GM18499 (cell line): ENCODE measurements at regions not wholly inside any gene's neighbourhood (a gene's known extent, or its start where the extent isn't known, plus 50 kb on each side); places are given as distances from the start of the nearest gene placed in this dataset.
"Not testable (repeated sequence)": the region's sequence is repeated elsewhere in the genome, so short reads cannot be mapped to it uniquely, and the experiment has no call there.

Experiments
- ATAC-seq: cut with Tn5 transposase; IDR thresholded peaks from one replicate; pipeline ENCODE4 v1.9.1; 2021; ENCODE audit warnings: moderate number of reproducible peaks; ENCODE audit not compliant: insufficient read depth, unreplicated experiment

DNA sequence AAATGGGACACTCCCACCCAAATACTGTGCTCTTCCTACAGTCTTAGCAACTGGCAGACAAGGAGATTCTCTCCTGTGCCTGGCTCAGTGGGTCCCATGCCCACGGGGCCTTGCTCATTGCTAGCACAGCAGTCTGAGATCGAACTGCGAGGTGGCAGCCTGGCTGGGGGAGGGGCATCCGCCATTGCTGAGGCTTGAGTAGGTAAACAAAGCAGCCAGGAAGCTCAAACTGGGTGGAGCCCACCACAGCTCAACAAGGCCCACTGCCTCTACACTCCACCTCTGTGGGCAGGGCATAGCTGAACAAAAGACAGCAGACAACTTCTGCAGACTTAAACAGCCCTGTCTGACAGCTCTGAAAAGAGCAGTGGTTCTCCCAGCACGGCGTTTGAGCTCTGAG lies 174.8 kb downstream of the COL12A1 start:
- ATAC-seq: not testable (repeated sequence)

DNA sequence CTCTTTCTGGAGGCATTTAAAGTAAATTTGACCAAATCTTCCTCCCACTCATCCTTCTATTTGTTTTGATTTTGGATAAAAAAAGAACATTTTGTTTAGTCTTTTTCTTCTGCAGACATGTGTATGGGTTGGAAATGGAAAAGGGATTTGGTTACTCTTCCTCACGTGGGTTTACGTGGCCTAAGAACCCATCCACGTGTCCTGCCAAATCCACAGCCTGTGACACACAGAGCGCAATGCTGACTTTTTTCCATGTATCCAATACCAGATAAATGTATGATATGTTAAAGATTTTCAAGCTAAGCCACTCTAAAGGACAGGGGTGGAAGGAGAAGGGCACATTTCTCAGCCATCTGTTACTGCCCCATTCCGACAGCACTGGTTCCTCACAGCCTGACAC lies 176.5 kb downstream of the COL12A1 start:
- ATAC-seq: no peak

DNA sequence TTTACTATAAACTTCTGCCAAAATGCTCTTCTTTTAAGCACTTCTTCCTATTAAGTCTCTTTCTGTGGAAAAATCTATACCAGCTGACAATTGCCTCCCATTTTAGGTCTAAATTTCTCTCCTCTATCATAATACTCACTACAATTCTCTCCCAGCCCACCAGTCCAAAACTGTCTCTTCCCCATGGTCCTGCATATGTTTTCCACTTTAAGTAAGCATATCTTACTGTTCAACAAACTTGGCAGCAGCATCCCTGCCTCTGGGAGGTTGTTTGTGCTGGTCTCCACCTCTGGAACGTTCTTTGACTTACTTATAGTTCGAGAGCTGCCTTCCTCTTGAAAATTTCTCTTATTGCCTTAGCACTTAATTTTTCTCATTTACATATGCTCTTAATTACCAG lies 180.5 kb downstream of the COL12A1 start:
- ATAC-seq: no peak

DNA sequence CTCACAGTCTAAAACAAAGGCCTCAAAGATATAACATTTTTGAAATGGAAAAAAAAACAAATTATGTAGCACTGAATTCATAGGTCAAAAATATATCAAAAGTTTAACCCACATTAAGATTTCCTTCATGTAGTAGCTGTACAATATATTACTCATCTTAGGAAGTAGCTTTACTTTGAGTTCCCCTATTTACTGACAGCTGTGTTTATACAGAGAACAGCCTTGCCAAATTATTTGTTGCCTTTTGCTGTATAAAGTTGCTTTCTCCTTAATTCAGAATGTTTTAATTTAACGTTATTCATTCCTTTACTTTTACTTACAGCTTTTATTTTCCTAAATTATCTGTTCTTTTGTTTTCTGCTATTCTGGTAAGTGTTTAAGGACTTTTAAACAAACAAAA lies 181.0 kb downstream of the COL12A1 start:
- ATAC-seq: no peak

DNA sequence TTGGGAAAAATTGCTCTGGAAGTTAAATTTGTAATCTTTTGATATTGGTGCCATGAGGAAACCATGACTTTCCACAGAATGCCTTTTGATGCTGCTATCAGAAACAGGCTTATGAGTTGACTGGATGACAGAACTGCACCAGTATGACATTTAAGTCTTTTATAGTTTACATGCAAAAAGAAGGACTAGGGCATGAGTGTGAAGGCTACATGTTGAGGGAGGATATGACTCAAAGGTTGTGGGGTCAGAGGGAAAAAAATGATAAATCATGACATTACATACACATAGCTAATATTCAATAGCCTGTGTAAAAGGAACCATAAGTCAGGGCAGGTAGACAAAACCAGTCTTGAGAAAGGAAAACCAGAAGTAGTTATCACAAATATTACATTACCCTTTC lies 182.2 kb downstream of the COL12A1 start:
- ATAC-seq: no peak

DNA sequence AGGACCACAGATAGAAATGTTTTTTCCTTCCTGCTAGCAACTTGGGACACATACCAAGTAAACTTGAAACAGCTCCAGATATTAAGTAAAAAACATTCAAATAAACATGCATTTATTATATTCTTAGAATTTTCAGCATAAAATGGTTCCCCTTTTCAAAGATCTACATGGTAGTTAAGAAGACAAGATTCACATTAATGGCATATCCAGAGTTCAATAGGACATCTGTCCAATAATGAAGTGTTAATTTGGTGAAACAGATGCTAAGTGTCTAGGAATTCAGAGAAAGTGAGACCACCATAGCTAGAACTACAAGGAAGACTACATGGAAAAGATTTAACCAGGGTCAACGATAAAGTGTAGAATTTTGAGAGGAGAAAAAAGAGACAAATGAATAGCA lies 184.9 kb downstream of the COL12A1 start:
- no peak for ATAC-seq

DNA sequence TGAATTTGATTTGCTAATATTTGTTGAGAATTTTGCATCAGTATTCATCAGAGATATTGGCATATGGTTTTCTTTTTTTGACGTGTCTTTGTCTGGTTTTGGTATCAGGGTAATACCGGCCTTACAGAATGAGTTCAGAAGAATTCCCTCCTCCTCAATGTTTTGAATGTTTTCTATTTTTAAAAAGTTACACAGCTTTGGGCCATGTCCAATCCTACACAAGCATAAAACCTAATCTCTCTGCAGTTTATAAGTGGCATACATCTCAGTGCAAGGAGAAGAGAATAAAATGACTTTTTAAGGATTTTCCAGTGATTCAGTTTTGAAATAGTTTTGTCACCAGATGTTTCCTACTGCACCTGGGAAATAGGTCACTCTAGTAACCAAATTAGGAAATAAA lies 185.5 kb downstream of the COL12A1 start:
- ATAC-seq: no peak

DNA sequence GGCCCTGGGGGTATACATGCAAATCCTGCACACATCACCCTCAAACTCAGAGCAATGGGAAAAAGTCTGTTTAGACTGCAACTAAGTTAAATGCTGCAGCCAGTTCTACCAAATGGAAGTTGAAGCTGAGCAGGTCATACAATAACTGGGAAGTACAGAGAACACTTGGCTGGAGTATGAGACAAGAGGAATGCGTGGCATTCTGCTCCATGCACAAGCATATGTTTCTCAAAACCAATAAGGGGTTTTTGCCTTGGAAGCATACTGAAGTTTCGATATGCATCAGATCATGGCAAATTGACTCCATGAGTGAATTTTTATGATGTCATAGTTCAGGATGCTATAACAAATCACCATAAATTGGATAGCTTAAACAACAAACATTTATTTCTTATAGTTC lies 193.8 kb downstream of the COL12A1 start:
- no peak for ATAC-seq

DNA sequence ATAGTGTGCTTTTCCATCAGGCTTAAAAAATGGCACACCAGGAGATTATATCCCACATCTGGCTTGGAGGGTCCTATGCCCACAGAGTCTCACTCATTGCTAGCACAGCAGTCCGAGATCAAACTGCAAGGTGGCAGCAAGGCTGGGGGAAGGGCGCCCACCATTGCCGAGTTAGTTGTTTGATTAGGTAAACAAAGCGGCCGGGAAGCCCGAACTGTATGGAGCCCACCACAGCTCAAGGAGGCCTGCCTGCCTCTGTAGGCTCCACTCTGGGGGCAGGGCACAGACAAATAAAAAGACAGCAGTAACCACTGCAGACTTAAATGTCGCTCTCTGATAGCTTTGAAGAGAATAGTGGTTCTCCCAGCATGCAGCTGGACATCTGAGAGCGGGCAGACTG lies 201.9 kb downstream of the COL12A1 start:
- not testable (repeated sequence) for ATAC-seq

DNA sequence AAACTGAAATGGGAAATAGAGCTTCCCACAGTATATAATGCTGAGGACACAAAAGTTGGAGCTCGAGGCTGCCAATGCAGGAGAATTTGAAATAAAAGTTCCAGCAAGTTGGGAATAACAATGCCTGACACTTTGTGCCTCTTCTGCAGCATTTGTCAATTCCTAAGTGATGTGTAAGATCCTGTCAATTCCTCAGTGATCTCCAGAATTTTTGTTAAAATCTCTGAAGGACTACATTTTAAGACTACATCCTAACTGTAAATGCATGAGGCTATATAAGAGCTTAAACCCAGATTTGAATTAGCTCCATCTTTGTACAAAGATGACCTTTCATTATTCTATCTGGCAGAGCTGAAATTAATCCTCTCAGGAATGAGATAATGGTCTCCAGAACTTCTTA lies 208.2 kb downstream of the COL12A1 start:
- no peak for ATAC-seq

DNA sequence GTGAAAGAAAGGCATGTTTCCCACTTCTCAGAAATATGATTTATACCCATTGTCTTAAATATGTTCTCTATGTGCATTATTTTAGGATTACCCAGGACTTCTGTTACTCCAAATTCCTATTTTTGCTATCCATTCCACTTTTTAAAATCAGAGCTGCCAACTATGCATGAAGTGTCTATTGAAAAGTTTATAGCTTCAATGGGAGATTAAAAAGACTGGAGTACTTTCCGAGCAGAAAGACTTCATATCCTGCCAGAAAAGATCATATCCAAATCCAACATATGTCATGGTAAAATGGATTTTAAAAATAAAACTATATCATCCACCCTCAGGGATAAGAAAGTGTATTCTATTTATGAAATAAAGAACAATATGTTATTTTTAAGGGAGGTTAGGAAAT lies 212.7 kb downstream of the COL12A1 start:
- ATAC-seq: no peak

DNA sequence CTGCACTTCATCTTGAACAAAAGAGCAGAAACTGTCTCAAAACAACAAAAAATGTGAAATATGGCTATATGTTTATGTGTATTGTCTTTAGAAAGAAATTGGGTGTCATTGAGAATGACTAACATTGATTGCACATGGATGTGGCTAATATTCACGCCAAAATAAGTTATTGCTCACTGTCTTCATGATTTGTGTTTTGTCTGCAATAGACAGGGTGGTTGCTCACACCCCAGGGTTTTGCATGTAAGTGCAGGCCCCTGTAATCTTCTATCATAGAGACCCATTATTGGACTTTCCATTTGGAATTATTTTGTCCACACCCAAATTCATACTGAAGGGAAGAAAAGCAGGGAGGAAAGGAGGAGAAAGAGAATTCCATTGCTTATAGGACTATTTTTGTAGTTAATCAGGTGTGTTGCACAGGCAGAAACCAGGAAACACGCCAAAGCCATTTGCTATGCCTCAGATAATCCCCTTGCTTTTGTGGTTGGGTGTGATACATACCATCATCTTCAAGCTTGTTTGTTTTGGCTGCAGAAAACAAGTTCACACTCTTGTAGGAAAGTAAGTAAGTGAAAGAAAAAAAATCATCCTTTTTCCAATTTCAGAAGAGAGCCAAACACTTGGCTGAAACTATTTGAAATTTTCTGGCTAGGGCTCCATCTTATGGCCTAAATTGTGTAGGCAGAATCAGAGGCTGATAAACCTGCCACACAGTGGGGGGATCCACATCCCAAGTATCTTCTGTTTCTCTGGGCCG lies 214.1 kb downstream of the COL12A1 start:
- no peak for ATAC-seq

DNA sequence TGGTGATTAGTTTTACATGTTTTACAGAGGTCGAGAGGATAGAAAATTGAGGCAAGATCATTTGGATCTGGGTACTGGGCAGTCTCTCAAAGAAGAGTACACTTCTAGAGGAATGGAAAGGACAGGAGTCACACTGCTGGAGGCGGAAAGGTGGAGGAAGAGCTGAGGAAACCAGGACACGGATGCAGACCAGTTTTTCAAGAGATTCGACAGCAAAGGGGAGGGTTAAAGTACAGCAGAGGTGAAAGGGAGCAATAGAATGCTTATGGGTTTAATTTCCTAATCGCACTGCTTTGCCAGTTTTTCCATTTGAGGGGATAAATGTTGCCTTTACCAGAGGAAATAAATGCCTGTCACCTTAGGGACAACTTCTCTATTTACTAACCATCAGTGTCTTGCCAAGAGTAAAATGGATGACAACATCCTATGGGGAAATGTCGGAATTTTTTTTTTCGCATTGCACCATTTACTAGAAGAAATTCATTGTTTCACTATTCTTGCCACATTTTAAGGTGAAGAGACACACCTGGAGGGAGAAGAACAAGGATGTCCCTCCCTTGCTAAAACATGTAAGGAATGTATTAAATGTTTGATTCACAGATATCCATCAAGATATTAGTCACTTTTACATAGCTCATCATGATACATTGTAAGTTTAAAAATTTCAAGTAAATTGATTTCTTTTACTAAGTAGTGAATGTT lies 226.6 kb downstream of the COL12A1 start:
- ATAC-seq: no peak

DNA sequence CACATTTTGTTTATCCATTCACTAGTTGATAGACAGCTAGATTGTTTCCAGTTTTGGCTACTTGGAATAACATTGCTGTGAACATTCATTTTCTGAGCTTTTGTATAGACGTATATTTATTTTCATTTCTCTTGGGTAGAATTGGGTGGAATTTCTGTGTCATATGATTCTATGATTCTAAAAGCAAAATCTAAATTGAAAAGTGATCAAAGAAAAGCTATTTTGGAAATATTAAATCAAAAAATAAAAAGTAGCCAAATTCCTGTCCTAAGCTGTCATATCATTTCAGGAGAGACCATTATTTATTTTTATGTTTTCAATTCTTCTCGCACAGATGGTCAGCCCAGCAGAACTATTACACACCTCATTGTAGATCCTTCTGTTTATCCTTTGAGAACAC lies 229.2 kb downstream of the COL12A1 start:
- no peak for ATAC-seq

DNA sequence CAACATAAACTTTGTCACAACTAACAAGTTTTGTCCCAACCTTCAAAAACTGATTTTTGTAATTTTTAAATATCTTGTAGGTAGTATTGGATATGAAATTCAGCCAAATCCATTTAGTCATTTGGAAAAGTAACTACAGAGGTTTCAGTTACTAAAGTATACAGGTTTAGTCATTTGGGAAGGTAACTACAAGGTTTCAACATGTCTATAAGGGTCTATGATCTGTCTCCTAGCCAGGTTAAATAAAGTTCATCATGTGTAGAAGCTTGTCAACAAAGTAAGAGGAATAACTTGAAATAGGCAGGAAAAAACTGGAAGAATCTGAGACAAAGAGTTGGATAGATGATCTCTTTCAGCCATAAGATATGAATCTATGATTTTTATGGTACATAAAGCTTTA lies 229.8 kb downstream of the COL12A1 start:
- no peak for ATAC-seq

DNA sequence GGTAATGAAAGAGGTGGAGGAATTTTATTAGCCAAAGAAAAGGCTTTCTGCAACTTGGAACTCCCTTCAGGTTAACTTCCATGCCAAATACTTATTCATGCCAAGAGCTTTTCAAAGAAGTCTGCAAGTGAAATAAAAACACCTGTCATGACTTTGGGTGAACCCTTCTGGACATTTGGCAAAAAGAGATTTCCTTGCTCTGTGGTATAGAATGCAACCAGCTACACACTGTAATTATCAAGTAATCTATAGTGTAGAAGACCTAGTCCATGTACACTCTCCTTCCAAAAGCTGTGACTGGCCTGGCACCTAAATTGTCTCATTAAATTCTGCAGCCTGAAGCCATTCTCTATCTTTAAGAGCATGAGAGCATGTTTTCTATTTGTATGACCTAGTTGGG lies 232.3 kb downstream of the COL12A1 start:
- no peak for ATAC-seq

DNA sequence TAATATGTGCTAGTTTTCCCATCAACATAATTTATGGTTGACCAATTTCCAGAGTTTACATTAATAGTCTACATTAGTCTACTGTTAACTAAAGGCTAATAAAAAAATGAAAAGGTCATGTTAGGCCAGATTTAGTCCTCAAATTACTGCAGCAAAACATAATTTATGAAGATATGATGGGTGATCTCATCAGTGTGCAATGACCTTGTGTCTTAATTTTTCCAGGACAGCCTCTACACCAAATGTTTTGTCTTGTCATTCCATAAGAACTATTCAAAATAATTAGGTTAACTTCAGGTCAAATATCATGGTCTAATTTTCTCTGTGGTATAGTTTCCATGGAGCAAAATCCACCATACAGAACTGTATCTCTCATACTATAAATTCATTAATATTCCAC lies 234.2 kb downstream of the COL12A1 start:
- no peak for ATAC-seq

DNA sequence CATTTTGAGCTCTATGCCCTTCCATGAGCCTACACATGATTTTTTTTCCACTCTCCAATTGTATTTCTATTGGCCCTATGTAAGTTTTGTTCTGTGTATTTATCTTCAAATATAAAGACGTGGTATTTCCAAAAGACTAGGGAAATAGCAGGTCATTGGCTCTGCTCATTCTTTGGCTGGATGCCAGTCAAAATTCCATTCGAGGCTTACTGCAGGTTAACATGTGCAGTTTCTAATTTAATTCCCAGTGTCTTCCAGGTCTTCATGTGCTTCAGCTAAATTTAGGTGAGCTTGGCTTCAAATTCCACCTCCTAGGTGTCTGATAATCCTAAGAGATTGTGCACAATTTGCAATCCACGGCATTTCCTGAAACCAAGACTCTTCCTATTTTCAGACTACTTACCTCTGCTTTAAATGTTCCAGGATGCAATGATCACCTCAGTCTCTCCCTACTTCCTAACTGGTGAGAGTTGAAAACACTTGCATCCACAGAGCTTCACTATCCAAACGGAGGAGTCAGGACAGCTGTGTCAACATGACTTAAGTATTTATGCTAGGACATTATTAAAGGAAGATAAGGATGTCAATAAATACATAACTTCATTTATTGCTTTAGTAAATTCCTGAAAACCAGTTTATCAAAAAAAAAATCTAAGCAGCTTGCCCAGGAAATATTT lies 236.1 kb downstream of the COL12A1 start:
- no peak for ATAC-seq

DNA sequence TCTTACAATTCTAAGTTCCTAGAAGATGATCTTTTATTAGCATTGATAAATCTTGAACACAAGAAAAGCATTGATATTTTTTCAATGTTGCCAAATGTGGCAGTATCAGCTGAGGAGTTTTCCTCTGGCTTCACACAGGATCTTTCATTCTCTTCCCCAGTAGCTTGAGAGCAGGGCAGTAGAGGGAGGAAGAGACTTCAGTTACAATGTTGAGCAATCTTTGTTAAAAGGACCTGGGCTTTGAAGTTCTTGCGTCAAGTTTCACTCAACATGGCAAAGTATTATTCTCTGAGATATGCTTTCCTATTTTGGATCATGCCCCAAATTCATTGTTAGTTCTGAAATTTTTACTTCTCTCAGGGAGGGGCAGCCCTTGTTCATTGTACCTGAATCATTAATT lies 238.0 kb downstream of the COL12A1 start:
- ATAC-seq: no peak

DNA sequence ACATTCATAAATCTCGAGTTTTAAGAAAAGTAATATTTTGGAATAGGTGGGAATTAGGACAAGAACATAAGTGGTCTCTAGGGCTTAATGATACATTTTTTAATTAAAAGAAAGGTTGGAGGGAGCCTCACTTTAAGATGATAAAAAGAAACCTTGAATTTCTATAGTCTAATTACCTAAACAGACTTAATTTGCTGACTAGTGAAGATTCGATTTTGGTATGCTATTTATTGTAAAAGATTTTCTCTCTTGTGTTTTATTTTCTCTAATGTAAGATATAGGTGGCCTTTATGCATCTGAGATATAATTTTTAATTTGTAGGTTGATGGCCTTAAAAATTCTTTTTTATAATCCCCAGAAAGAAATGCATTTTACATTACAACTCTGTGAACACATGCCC lies 239.1 kb downstream of the COL12A1 start:
- ATAC-seq: no peak

DNA sequence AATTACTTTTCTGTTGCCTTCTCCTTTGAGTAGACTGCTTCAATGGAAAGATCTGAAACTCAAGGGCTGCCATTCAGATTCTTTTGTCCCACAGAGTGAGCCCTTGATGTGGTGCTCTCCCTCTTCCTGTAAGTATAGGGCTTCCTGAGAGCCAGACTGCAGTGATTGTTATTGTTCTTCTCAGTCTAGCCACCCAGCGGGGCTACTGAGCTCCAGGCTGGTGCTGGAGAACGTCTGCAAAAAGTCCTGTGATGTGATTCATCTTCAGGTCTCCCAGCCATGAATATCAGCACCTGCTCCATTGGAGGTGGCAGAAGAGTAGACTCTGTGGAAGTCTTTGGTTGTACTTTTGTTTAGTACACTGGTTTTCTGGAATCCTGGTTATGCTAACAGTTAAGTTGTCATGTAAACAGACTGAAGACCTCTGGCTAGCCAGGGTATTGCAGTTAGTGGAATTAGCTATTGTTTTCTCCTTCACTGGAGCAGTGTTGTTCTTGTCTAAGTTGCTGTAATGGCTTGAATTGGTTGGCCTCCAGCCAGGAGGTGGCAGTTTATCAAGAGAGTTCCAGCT lies 240.9 kb downstream of the COL12A1 start:
- ATAC-seq: no peak
